22Rv1 (cell line): ENCODE measurements at regions not wholly inside any gene's neighbourhood (a gene's known extent, or its start where the extent isn't known, plus 50 kb on each side); places are given as distances from the start of the nearest gene placed in this dataset.
"Not testable (repeated sequence)": the region's sequence is repeated elsewhere in the genome, so short reads cannot be mapped to it uniquely, and the experiment has no call there.

Experiments
- H3K27ac ChIP-seq: fragments of 450-650 bp; 2 replicates; pipeline ENCODE4 v1.5.1; 2017
- ZFX ChIP-seq: fragments of 450-650 bp; IDR thresholded peaks from 2 replicates; pipeline ENCODE4 v1.6.1; 2017; ENCODE audit warnings: antibody characterized with exemption, borderline replicate concordance
- TF ChIP-seq, protein P1 (sequence below): fragments of 450-650 bp; IDR thresholded peaks from 2 replicates; pipeline ENCODE4 v1.5.1; 2017; ENCODE audit warnings: mild to moderate bottlenecking

DNA sequence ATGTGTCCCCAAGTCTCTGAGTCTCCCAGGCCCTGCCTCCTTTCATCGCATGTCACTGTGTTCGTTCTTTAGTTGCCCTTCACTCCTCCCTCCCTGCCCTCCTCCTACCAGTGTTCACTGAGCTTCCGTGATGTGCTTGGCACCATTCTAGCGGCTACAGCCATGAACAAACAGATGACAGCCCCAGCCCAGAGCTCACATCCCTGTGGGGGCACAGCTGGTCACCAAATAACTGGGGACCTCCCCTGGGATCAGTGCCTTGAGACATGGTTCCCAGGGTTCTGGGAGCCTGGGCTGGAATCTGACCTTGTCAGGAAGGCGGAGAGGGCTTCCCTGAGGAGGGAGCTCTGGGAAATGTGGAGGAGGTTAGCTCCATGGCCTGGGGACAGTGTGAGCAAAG, 320.7 kb downstream of the PTPRU start:
- TF ChIP-seq ZFX, result no peak
- TF ChIP-seq, protein P1, sequence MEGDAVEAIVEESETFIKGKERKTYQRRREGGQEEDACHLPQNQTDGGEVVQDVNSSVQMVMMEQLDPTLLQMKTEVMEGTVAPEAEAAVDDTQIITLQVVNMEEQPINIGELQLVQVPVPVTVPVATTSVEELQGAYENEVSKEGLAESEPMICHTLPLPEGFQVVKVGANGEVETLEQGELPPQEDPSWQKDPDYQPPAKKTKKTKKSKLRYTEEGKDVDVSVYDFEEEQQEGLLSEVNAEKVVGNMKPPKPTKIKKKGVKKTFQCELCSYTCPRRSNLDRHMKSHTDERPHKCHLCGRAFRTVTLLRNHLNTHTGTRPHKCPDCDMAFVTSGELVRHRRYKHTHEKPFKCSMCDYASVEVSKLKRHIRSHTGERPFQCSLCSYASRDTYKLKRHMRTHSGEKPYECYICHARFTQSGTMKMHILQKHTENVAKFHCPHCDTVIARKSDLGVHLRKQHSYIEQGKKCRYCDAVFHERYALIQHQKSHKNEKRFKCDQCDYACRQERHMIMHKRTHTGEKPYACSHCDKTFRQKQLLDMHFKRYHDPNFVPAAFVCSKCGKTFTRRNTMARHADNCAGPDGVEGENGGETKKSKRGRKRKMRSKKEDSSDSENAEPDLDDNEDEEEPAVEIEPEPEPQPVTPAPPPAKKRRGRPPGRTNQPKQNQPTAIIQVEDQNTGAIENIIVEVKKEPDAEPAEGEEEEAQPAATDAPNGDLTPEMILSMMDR, result no peak
- H3K27ac ChIP-seq, result no peak overlapping the region

DNA sequence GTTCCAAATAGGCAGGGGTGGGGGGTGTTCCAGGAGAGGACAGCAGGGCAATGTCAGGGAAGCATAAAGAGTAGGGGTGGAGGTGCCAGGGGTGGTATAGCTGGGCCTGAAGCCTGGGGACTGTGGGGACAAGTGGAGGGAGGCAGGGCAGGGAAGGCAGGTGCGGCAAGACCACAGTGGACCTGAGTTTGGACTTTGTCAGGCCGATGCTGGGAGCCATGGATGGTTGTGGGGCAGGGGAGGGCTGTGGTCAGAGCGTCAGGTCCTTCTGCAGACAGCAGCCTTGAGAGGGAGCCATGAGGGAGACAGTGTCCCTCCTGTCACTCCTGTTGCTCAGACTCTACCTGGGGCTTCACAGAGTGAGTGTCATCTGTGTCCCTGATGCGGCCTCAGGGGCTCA, 320.3 kb downstream of the PTPRU start:
- TF ChIP-seq ZFX, result no peak
- TF ChIP-seq, protein P1, result no peak
- no peak overlapping the region for H3K27ac ChIP-seq

DNA sequence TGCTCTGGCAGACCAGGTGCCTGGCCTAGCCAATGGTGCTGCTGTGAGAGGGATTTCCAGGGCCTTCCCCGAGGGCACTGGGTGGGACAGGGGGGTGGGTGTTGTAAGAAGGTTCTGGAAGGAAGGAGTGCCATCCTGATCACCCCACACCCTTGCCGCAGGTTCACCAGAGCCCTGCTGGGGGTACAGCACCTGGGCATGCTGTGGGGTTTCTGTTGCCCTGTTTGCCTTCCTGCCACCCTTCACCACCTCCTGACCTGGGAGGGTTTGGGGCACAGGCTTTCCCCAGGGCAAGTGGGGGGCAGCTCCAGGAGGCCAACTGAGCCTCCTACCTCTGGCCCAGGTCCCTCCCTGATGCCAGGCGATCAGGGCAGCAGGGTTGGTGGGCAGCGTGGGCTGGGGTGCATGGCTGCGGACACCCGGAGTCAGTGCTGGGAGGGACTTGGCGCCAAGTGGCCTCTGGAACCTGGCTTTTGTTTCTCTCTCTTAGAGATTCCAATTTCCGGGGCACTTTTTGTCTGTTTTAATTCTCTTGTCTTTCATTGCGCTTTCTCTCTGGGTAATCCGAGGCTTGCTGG, 318.8 kb downstream of the PTPRU start:
- H3K27ac ChIP-seq, result no peak overlapping the region
- TF ChIP-seq ZFX, result no peak
- TF ChIP-seq, protein P1, result no peak

DNA sequence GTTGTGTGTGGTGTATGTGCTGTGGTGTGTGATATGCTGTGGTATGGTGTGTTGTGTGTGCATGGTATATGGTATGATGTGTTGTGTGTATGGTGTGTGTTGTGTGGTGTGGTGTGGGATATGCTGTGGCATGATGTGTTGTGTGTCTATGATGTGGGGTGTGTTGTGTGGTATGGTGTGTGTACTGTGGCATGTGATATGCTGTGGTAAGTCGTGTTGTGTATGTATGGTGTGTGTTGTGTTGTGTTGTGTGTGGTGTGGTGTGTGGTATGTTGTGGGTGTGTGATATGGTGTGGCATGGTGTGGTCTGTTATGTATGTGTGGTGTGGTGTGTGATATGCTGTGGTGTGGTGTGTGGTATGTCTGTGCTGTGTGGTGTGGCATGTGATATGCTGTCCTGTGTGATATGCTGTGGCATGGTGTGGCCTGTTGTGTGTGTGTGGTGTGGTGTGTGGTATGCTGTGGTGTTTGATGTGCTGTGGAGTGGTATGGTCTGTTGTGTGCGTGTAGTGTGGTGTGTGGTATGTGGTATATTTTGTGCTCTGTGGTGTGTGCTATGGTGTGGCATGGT, 318.0 kb downstream of the PTPRU start:
- TF ChIP-seq, protein P1, result no peak
- TF ChIP-seq ZFX, result no peak
- H3K27ac ChIP-seq, result no peak overlapping the region

DNA sequence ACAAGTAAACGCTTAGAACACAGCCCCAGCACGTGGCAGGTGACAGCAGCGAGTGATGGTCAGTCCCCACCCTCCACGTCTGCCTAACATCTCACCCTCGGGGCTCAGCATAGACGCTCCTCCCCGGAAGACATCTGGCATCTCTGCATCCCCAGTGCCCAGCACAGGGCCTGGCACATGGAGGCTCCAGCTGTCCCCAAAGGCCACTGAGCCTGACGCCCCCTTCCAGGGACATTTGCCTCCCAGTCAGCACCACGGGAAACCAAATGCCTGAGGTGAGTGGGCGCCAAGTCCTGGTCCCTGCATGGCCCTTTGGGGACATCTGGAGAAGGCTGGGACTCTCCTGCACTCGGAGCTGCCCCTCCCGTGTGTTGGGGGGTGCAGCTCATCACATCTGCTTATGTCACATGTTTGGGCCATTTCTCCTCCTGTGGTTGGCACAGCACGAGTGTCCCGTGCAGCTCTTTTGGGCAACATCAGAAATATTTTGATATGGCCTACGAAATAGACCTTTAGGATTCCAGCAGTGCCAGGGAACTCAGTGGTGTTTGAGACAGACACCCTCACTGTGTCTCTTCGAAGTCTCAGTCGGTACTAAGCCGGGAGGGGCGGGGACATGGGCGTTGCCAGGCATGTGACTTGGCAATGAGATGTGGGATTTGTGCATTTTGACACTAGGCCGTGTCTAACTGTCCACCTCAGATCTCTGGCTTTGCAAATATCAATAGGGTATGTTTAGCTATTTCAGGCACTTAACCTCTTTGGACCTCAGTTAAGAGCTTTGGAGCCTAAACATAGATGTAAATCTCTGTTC, 315.0 kb downstream of the PTPRU start:
- no peak overlapping the region for H3K27ac ChIP-seq
- TF ChIP-seq ZFX, result no peak
- TF ChIP-seq, protein P1, result no peak

DNA sequence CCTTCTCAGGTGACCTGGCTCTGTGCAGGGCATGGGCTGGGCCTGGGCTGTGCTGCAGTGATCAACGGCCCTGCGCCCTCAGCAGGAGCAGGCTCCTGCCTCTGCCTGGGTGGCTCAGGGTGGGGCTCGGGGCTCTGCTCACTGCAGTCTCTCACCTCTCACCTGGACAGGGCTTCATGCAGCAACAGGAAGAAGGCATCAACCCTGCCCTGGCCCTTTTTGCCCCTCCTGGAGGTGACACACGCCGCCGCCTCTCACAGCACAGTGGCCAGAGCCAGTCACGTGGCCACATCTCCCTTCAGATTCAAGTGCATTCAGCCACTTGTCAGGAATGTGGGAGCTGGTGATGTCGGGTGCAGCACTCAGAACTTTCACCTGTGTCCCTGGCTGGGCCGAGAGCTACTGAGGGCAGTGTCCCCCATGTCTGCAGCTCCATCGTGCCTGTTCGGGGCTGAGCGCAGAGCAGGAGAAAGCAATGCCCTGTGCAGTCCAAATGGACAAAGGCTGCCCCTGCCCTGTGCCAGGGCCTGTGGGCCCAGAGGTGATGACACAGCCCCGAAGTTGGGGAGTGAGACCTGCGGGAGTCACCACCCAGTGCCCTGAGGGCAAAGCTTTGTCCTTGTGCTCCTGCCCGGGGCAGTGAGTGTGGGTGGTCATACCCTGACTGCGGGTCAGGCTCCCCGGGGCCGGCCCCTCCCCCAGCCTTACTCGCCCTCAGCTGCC, 314.0 kb downstream of the PTPRU start:
- H3K27ac ChIP-seq, result no peak overlapping the region
- TF ChIP-seq, protein P1, result no peak
- no peak for TF ChIP-seq ZFX

DNA sequence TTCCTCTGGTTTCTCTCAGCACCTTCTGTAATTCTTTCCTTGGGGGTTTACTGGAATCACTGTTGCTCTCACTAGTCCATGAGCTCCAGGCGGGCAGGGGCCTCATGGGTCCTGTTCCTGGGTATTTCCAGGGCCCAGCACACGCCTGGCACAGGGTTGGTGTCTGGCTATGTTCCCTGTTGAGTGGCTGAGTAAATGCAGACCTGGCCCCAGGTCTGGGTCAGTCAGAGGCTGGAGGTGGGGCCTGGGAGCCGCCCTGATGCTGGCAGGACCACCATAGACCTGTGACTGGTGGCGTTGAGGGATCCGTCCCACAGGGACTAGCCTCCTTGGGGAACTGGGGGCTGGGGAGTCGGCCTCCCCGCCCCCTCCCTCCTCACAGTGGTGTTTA, 313.4 kb downstream of the PTPRU start:
- H3K27ac ChIP-seq, result not testable (repeated sequence)
